ENCODE measurements at regions not wholly inside any gene's neighbourhood (a gene's known extent, or its start where the extent isn't known, plus 50 kb on each side); places are given as distances from the start of the nearest gene placed in this dataset.

DNA sequence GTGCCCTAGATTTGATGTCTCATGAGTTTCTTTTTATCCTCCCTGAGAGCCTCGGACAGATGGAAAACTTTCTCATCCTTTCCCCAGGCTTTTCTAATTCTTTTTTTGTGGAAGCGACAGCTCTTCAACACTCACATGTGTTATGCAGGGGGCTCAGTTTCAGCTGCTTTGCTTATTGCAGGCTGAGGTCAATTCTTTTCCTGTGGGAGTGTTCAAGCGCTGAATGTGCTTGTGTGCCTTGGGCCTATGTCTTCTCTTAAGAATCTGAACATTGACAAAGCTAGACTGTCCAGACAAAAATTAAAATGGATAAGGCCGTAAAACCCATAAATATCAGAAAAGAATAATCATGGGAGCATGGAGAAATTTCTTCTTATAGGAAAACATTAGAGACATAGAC lies 125.2 kb upstream of the STEAP4 start:
- Histone ChIP-seq H3K27ac (no peak overlapping the region), H3K4me3 (no peak overlapping the region), H3K9me3 (no peaks in the 10 kb centered on the region), H3K4me1 (no peaks in the 10 kb centered on the region), H3K36me3 (no peaks in the 10 kb centered on the region), H3K27me3 (no peaks in the 10 kb centered on the region)
- intact Hi-C loops (cut with DNase I): no loop called here
- TF ChIP-seq POLR2A (IDR thresholded peaks at IDR 0.05) (no peak), CTCF (IDR thresholded peaks at IDR 0.05) (no peak)
- 64 to 73% (median 71%) methylated on average over 4 of the region's 4 CpGs for WGBS, 4 donors
- no peak for DNase-seq
- ATAC-seq: no peak

GRCh38 chr7:88429382-88429781 lies 122.7 kb upstream of the STEAP4 start:
- ATAC-seq: no peak
- WGBS, 4 donors: 75 to 81% (median 78%) methylated on average over 2 of the region's 2 CpGs

GRCh38 chr7:88402529-88402928 lies 95.8 kb upstream of the STEAP4 start:
- Histone ChIP-seq H3K27ac (no peak overlapping the region), H3K4me3 (no peak overlapping the region), H3K27me3 (no peaks in the 10 kb centered on the region), H3K36me3 (no peaks in the 10 kb centered on the region), H3K4me1 (peaks cover 0 to 4% (median 0%) of the 10 kb centered on the region in 12 donors), H3K9me3 (peaks cover 0 to 3% (median 0%) of the 10 kb centered on the region in 12 donors)
- intact Hi-C loops (cut with DNase I): no loop called here
- TF ChIP-seq CTCF (IDR thresholded peaks at IDR 0.05) (no peak), POLR2A (IDR thresholded peaks at IDR 0.05) (no peak)
- DNase-seq (no peak), ATAC-seq (no peak)
- 88 to 91% (median 91%) methylated on average over 5 of the region's 5 CpGs for WGBS, 4 donors

More at GRCh38 chr7:88429382-88429781, 122.7 kb upstream of the STEAP4 start:
- no peak for TF ChIP-seq POLR2A (IDR thresholded peaks at IDR 0.05)
- TF ChIP-seq CTCF (IDR thresholded peaks at IDR 0.05): peak in 2 of 12 donors; percentile 20 to 25
- intact Hi-C loops (cut with DNase I): no loop called here
- H3K27ac ChIP-seq: no peak overlapping the region
- H3K4me1 ChIP-seq: no peaks in the 10 kb centered on the region
- DNase-seq: no peak
- H3K4me3 ChIP-seq: no peak overlapping the region
- H3K27me3 ChIP-seq: no peaks in the 10 kb centered on the region
- no peaks in the 10 kb centered on the region for H3K36me3 ChIP-seq
- no peaks in the 10 kb centered on the region for H3K9me3 ChIP-seq

DNA sequence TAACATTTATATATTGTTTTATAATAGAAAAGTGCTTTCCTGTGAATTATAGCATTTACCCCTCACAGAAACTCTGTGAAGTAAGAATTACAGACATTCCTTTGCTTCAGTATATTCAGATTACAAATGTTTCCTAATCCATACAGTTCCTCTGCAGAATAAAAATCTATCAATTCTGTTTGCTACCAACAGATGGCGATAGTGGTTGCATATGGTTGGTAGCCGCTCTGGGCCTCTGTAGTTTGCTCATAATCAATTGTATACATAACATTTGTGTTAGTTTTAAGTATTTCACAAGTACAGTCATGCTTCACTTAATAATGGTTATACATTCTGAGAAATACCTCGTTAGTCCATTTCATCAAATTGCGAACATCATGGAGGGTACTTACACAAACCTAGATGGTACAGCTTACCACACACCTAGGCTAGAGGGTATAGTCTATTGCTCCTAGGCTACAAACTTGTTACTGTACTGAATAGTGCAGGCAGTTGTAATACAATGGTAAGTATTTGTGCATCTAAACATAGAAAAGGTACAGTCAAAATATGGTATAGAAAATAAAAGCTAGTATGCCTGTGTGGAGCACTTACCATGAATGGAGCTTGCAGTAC lies 94.4 kb upstream of the STEAP4 start:
- no peak overlapping the region for H3K4me3 ChIP-seq
- H3K27ac ChIP-seq: no peak overlapping the region
- intact Hi-C loops (cut with DNase I): no loop called here
- peaks cover 0 to 4% (median 0%) of the 10 kb centered on the region in 12 donors for H3K4me1 ChIP-seq
- no peaks in the 10 kb centered on the region for H3K9me3 ChIP-seq
- no peaks in the 10 kb centered on the region for H3K27me3 ChIP-seq
- peak in 11 of 12 donors; percentile 6 to 47 (median 30) for TF ChIP-seq CTCF (IDR thresholded peaks at IDR 0.05)
- TF ChIP-seq POLR2A (IDR thresholded peaks at IDR 0.05): no peak
- H3K36me3 ChIP-seq: no peaks in the 10 kb centered on the region
- ATAC-seq (no peak), DNase-seq (no peak)
- 71 to 76% (median 73%) methylated on average over 4 of the region's 4 CpGs for WGBS, 4 donors
